GM12878 (cell line): ENCODE measurements at regions not wholly inside any gene's neighbourhood (a gene's known extent, or its start where the extent isn't known, plus 50 kb on each side); places are given as distances from the start of the nearest gene placed in this dataset.
A peak's percentile ranks its signal among the peaks of the same experiment; 100 is the strongest.

Source experiments
- ATAC-seq: fragments of 200-7000 bp; cut with Tn5 transposase; 3 replicates; pipeline ENCODE4 v1.9.1; 2020; ENCODE audit warnings: mild to moderate bottlenecking, moderate library complexity
- BruUV-seq: library from RNA; stranded (reverse); fragments of 400-500 nt; replicated peaks from 2 replicates; lab custom pipeline; 2021; lab: Mats Ljungman, UMichigan
- CTCF ChIA-PET: fragments of 300-600 bp; sonication (Branson Sonifier 250); formaldehyde crosslinking; extraction: SDS; loops from one replicate; lab custom pipeline; 2021; ENCODE audit warnings: inconsistent platforms; lab: Yijun Ruan, JAX
- POLR2A ChIA-PET: fragments of 350-600 bp; formaldehyde crosslinking; extraction: SDS; loops from one replicate; lab custom pipeline; 2021; ENCODE audit warnings: inconsistent platforms; lab: Charles Lee
- RAD21 ChIA-PET: fragments of 300-600 bp; sonication (Branson Sonifier 250); formaldehyde crosslinking; loops from one replicate; lab custom pipeline; 2023; ENCODE audit warnings: antibody characterized with exemption; ENCODE audit not compliant: unreplicated experiment; lab: Charles Lee
- SMC1A ChIA-PET: fragments of 300-600 bp; sonication (Branson Sonifier 250); formaldehyde crosslinking; loops from one replicate; lab custom pipeline; 2023; ENCODE audit not compliant: unreplicated experiment, uncharacterized antibody; lab: Charles Lee
- DNase-seq: peaks from one replicate; pipeline ENCODE4 v3.0.0-alpha.2; 2011; ENCODE audit warnings: low read depth, low spot score
- FAIRE-seq: peaks from 3 replicates; lab custom pipeline; 2011; peaks lifted over from hg19 to GRCh38; lab: Jason Lieb, UNC
- H2AFZ ChIP-seq: 2 replicates; pipeline ENCODE4 v1.6.0; 2011; ENCODE audit warnings: low read depth, low read length, control low read depth; ENCODE audit not compliant: control insufficient read depth
- H3K27ac ChIP-seq: 2 replicates; pipeline ENCODE4 v1.5.1; 2011; ENCODE audit warnings: control low read depth; ENCODE audit not compliant: control insufficient read depth, insufficient read depth
- H3K27me3 ChIP-seq, 2 experiments: replicated peaks in 1 of 2; 2 replicates each; pipeline versions ENCODE4 v1.6.0 to v1.6.1; 2011; ENCODE audit warnings: low read length in 1 of 2; ENCODE audit not compliant: control insufficient read depth in 2 of 2, insufficient read depth in 2 of 2
- H3K36me3 ChIP-seq, 2 experiments: 2 replicates each; pipeline ENCODE4 v1.5.1; 2011; ENCODE audit warnings: low read length in 1 of 2; ENCODE audit not compliant: control insufficient read depth in 2 of 2, insufficient read depth in 2 of 2
- H3K4me1 ChIP-seq: 2 replicates; pipeline ENCODE4 v1.6.1; 2011; ENCODE audit warnings: mild to moderate bottlenecking, low read length, moderate library complexity, mixed read lengths; ENCODE audit not compliant: control insufficient read depth, insufficient read depth
- H3K4me2 ChIP-seq: 2 replicates; pipeline ENCODE4 v1.6.0; 2011; ENCODE audit warnings: control low read depth; ENCODE audit not compliant: control insufficient read depth, insufficient read depth
- H3K4me3 ChIP-seq: fragments of 200-600 bp; sonication (generic); 2 replicates; pipeline ENCODE4 v1.5.1; 2016
- H3K79me2 ChIP-seq: 2 replicates; pipeline ENCODE4 v1.6.0; 2011; ENCODE audit warnings: low read length; ENCODE audit not compliant: control insufficient read depth, insufficient read depth
- H3K9ac ChIP-seq: 2 replicates; pipeline ENCODE4 v1.8.0; 2011; ENCODE audit warnings: low read length, control low read depth, mixed read lengths; ENCODE audit not compliant: control insufficient read depth, insufficient read depth
- H3K9me3 ChIP-seq: replicated peaks from 3 replicates; pipeline ENCODE4 v1.5.1; 2011; ENCODE audit warnings: mild to moderate bottlenecking, low read length; ENCODE audit not compliant: control insufficient read depth, insufficient read depth
- H4K20me1 ChIP-seq: 2 replicates; pipeline ENCODE4 v1.6.0; 2011; ENCODE audit not compliant: control insufficient read depth, insufficient read depth
- CTCF ChIP-seq, 3 experiments: IDR thresholded peaks in 2 of 3; conservative IDR thresholded peaks in 1 of 3; 2 replicates each; pipeline ENCODE4 v1.5.1; 2011; ENCODE audit warnings: low read depth in 3 of 3, low read length in 3 of 3, mild to moderate bottlenecking in 3 of 3, control low read depth in 2 of 3, moderate library complexity in 2 of 3, inconsistent platforms in 1 of 3, mixed read lengths in 1 of 3; ENCODE audit not compliant: control insufficient read depth in 2 of 3, insufficient read depth in 1 of 3; ENCODE audit errors: extremely low read depth in 1 of 3
- FOS ChIP-seq: IDR thresholded peaks from 3 replicates; pipeline ENCODE4 v1.6.1; 2011; ENCODE audit warnings: borderline replicate concordance; ENCODE audit not compliant: insufficient read length; ENCODE audit errors: extremely low read depth
- IKZF2 ChIP-seq, 2 experiments: fragments of 450-650 bp; IDR thresholded peaks; 2 replicates each; pipeline ENCODE4 v1.6.1; 2017; ENCODE audit warnings: mild to moderate bottlenecking in 2 of 2, moderate library complexity in 2 of 2
- NR2F1 ChIP-seq: fragments of 450-650 bp; conservative IDR thresholded peaks from 2 replicates; pipeline ENCODE4 v1.6.1; 2017; ENCODE audit warnings: mild to moderate bottlenecking
- POU2F2 ChIP-seq: IDR thresholded peaks from 3 replicates; pipeline ENCODE4 v1.6.1; 2011; ENCODE audit warnings: low read depth, mild to moderate bottlenecking, low read length, borderline replicate concordance
- SPI1 ChIP-seq: IDR thresholded peaks from 2 replicates; pipeline ENCODE4 v1.6.1; 2011; ENCODE audit warnings: low read depth, mild to moderate bottlenecking, low read length, moderate library complexity, borderline replicate concordance; ENCODE audit not compliant: insufficient read depth
- WGBS: methylation state at CpG from one replicate; pipeline ENCODE4 v1.1.6; 2016; ENCODE audit warnings: low lambda C conversion rate; ENCODE audit not compliant: insufficient replicate concordance, insufficient coverage; ENCODE audit errors: missing lambda C conversion rate; 5-methylcytosine and 5-hydroxymethylcytosine counted together
- in situ Hi-C: fragments of 300-500 bp; cut with MboI; formaldehyde crosslinking; loops from 9 replicates; pipeline ENCODE4 v1.14.3; 2018; ENCODE audit warnings: mixed read lengths
- intact Hi-C: fragments of 100-400 bp; cut with micrococcal nuclease; formaldehyde crosslinking; loops from one replicate; pipeline ENCODE4 v1.14.2; 2022; ENCODE audit not compliant: unreplicated experiment
- TF ChIP-seq, protein P1 (sequence below): fragments of 450-650 bp; IDR thresholded peaks from 2 replicates; pipeline ENCODE4 v1.6.1; 2016; ENCODE audit warnings: mild to moderate bottlenecking

DNA sequence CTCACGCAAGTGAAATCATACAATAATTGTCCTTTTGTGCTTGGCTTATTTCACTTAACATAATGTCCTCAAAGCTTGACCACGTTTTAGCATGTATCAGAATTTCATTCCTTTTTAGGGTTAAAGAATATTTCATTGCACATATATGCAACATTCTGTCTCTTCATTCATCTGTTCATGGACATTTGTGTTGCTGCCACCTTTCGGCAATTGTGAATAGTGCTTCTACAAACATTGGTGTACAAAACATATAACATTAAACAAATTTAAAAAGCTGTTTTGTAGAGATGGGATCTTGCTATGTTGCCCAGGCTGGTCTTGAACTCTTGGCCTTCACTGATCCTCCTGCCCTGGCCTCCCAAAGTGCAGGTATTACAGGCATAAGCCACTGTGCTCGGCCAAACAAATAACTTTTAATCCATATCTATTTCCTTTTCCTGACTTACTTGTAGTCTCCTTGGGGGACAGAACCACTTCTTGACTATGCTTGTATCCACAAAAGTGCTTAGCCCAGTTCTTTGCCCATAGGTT, 209.3 kb downstream of the SLC4A3 start:
- Histone ChIP-seq H3K4me2 (no peak overlapping the region), H3K27ac (no peak overlapping the region), H3K4me1 (no peaks in the 10 kb centered on the region), H3K4me3 (no peak overlapping the region), H4K20me1 (no peaks in the 10 kb centered on the region), H3K79me2 (no peaks in the 10 kb centered on the region), H3K9me3 (no peaks in the 10 kb centered on the region), H3K36me3 (no peaks in the 10 kb centered on the region), H3K9ac (no peak overlapping the region), H3K27me3 (no peaks in the 10 kb centered on the region; a peak in 2 of 4 replicates), H2AFZ (no peak overlapping the region)
- TF ChIP-seq CTCF (IDR thresholded peaks at IDR 0.05 in 2 of 3, conservative IDR thresholded peaks at IDR 0.05 in 1 of 3; ENCODE audit: control insufficient read depth in 2 of 3, extremely low read depth in 1 of 3, insufficient read depth in 1 of 3, low read depth in 3 of 3, low read length in 3 of 3) (peak; percentile 14 to 32 (median 30); a peak in 2 of 6 replicates), FOS (no peak)
- SMC1A ChIA-PET: no interaction called here
- 25% methylated on average over 4 of the region's 4 CpGs for WGBS
- RAD21 ChIA-PET: no interaction called here
- CTCF ChIA-PET: interaction anchor here (1.1 to 2.5 kb wide), 2 partner anchors 9 to 101 kb away, joined by 3 to 15 read pairs; no protein-coding TSS in a partner anchor
- no TSS peak for BruUV-seq
- POLR2A ChIA-PET: no interaction called here
- DNase-seq: no peak
- ATAC-seq: no peak
- intact Hi-C loops: no loop called here
- in situ Hi-C loops: no loop called here
- FAIRE-seq: no peak

- DNase-seq: peak; percentile 16
- ChIA-PET SMC1A (no interaction called here), POLR2A (no interaction called here), CTCF (interaction anchor here (0.9 kb wide), 1 partner anchor 10 kb away, joined by 3 read pairs; no protein-coding TSS in a partner anchor), RAD21 (no interaction called here)
- Histone ChIP-seq H3K9ac (no peak overlapping the region), H3K4me1 (no peaks in the 10 kb centered on the region), H4K20me1 (no peaks in the 10 kb centered on the region), H3K27me3 (no peaks in the 10 kb centered on the region; a peak in 1 of 4 replicates), H3K9me3 (no peaks in the 10 kb centered on the region), H3K79me2 (no peaks in the 10 kb centered on the region), H3K27ac (no peak overlapping the region), H3K4me3 (no peak overlapping the region), H3K36me3 (no peaks in the 10 kb centered on the region), H2AFZ (no peak overlapping the region), H3K4me2 (no peak overlapping the region)
- intact Hi-C loops (no loop called here), in situ Hi-C loops (no loop called here)
- peak; percentile 65 for FAIRE-seq
- ATAC-seq: peak; percentile 86
- no TSS peak for BruUV-seq
- 31% methylated on average over 7 of the region's 7 CpGs for WGBS
- TF ChIP-seq POU2F2 (peak; percentile 83; the same call in 2 of the 3 replicates), SPI1 (peak; percentile 87), IKZF2 (IDR thresholded peaks at IDR 0.05) (peak; percentile 22 to 34; a peak in 2 of 4 replicates), NR2F1 (0 out of 2 replicates have a peak, but pooled peaks have one; percentile 21)
- TF ChIP-seq, protein P1, sequence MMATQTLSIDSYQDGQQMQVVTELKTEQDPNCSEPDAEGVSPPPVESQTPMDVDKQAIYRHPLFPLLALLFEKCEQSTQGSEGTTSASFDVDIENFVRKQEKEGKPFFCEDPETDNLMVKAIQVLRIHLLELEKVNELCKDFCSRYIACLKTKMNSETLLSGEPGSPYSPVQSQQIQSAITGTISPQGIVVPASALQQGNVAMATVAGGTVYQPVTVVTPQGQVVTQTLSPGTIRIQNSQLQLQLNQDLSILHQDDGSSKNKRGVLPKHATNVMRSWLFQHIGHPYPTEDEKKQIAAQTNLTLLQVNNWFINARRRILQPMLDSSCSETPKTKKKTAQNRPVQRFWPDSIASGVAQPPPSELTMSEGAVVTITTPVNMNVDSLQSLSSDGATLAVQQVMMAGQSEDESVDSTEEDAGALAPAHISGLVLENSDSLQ: no peak
These were observed 217.1 kb downstream of the SLC4A3 start for GRCh38 chr2:219844401-219845091.
